HG03558 (cell line): ENCODE measurements at regions not wholly inside any gene's neighbourhood (a gene's known extent, or its start where the extent isn't known, plus 50 kb on each side); places are given as distances from the start of the nearest gene placed in this dataset.
"Not testable (repeated sequence)": the region's sequence is repeated elsewhere in the genome, so short reads cannot be mapped to it uniquely, and the experiment has no call there.

Experiments
- ATAC-seq: cut with Tn5 transposase; IDR thresholded peaks from one replicate; pipeline ENCODE4 v1.9.1; 2021; ENCODE audit warnings: moderate number of reproducible peaks; ENCODE audit not compliant: unreplicated experiment; ENCODE audit errors: extremely low read depth

DNA sequence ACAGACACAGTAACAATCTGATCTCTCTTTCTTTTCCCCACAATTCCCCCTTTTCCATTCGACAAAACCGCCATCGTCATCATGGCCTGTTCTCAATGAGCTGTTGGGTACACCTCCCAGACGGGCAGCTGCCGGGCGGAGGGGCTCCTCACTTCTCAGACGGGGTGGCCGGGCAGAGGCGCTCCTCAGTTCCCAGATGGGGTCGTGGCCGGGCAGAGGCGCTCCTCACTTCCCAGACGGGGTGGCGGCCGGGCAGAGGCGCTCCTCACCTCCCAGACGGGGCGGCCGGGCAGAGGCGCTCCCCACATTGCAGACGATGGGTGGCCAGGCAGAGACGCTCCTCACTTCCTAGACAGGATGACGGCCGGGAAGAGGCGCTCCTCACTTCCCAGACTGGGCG, 415.5 kb downstream of the RSL24D1 start:
- not testable (repeated sequence) for ATAC-seq

DNA sequence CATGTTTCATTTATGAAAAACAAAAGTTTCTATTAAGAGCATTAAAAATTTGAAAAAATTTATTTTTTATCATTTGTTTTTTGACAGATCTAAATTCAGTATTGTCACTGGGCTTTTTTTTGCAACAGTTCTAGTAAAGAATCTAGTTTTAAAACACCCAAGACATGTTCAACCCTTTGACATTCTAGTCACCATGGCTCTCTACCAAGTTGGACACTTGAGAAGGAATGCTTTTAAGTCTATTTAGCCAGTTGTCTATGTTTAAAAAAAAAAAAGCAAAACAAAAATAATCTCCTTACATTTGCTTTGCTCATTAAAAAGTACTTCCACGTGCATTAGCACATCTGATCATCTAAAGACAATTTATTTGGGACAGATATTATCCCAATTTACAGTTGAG, 417.5 kb downstream of the RSL24D1 start:
- no peak for ATAC-seq

DNA sequence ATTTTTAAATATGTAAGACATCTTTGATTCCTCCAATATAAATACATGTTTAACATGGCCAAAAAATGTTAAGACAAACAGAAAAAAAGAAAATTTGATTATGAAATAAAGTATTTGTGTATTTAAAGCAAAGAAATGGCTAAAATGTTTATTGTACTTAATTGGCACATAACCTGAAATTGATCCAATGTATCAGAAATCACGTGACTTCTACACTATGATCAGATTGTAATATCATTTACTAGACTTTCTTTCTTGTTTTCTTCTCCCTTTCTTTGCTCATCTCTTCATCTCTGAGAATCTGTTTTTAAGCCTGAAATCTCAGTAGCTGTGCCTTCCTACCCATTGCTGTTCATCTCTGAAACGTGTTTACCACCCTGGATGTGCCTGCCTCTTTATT, 420.3 kb downstream of the RSL24D1 start:
- no peak for ATAC-seq

DNA sequence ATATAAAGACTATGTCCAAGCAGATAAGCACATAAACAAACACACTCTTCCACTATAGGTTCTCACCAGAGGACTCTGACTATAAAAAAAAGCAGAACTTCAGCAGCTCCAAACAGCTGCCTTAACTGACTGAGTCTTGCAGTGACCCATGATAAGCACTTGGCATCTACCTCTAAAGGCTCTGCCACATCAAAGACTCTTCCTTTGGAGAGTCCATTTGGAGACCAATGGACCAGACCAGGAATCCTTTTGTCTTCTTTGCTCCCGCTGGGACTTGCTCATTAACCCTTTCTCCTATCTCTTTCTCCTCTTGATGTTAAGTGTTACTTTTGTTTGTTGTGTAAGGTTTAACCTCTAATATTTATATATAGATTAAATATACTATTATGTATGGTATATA, 424.1 kb downstream of the RSL24D1 start:
- ATAC-seq: no peak

DNA sequence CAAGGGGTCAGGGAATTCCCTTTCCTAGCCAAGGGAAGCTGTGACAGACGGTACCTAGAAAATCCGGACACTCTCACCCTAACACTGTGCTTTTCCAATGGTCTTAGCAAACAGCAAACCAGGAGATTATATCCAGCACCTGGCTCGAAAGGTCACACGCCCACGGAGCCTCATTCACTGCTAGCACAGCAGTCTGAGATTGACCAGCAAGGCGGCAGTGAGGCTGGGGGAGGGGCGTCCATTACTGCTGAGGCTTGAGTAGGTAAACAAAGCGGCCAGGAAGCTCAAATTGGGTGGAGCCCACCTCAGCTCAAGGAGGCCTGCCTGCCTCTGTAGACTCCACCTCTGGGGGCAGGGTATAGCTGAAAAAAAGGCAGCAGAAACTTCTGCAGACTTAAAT, 447.3 kb downstream of the RSL24D1 start:
- ATAC-seq: not testable (repeated sequence)

DNA sequence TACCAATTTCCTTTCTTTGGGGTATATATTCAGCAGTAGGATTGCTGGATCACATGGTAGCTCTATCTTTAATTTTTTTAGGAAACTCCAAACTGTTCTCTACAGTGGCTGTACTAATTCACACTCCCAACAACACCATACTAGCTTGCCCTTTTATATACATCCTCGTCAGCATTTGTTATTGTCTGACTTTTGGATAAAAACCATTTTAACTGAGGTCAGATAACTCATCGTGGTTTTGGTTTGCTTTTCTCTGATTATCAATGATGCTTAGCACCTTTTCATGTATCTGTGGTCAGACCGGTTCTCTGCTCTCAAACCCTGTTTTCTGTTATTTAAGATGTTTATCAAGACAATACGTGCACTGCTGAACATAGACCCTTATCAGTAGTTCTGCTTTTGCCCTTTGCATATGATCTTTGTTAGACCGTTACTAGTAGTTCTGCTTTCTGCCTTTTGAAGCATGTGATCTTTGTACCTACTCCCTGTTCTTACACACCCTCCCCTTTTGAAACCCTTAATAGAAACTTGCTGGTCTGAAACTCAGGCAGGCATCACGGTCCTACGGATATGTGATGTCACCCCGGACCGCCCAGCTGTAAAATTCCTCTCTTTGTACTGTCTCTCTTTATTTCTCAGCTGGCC, 474.3 kb downstream of the RSL24D1 start:
- ATAC-seq: no peak

DNA sequence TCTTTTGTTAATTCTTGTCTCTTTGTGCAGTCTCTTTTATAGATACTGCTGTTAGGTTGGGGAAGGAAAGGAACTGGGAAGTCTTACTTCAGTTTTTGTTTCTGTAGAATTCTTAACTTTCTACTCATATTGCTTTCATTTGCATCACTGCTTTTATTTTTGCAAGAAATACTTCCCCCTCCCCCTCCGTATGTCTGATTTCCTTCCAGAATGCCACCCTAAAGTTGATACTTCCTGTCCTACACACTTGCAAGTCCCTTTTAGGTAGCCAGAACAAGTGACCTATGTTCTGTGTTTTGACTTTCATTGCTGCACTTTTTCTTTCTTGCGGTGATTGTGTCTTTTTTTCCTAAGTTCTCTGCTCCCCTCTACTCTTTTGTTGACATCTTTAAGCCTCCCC, 477.4 kb downstream of the RSL24D1 start:
- no peak for ATAC-seq

DNA sequence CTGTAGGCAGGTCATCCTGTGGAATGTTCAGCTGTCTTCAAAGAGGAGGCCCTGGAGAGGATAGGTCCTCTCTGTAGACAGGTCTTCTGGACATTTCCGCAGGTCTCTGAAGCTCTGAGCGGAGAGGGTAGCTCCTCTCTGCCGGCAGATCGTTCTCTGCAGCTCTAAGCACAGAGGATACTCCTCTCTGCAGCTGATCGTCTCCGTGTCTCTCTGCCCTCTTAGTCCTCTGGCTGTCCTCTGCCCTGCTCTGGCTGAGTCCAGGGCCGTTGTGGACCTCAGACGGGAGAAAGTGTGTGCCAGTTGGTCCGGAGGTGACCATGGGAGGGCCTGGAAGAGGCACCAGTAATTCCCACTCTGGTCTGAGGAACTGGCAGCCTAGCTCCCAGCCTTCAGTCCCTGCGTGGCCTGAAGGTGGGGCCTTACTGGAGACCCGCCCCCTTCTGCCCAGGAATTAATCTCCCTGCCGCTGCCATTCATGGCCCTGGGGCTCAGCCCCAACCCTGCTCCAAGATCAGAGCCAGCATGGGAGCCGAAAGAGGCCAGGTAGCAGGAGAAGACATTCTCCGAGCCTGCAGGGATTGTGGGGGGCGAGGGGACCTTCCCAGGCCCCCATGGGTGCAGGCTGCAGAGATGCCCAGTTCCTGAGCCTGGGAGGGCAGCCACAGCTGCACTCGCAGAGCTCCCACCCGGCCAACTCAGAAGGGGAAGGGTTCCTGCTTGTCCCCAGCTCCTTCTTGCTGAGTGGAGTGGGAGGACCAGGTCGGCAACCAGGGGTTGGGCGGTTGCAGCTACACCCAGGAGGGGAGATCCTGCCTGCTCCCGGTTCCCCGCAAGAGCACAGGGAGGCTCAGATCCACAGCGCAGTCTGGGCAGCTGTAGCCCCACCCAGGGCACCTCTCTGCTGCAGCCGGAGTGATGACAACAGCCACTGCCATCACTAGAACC, 488.7 kb downstream of the RSL24D1 start:
- ATAC-seq: no peak

DNA sequence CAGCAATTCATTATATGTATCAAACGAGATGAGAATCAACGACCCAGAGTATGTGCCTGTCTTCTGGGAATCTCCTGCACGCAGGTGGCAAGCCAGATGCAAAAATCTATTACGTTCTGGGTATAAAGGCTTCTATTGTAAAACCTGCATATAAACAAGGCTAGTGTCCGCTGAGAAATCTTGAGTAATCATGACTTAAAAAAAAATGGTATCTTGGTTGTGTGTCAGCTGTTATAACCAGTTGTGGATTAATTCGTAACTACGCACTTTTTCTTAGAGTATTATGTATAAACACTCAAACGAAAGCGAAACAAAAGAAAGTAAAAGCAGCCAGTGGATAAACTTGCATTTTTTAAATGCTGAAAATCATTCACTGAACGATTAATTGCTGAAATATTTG, 509.1 kb downstream of the RSL24D1 start:
- ATAC-seq: no peak
